Iris pigment epithelial cell (primary cell): ENCODE measurements at regions not wholly inside any gene's neighbourhood (a gene's known extent, or its start where the extent isn't known, plus 50 kb on each side); places are given as distances from the start of the nearest gene placed in this dataset.

ENCODE experiments used
- DNase-seq: peaks from one replicate; pipeline ENCODE4 v3.0.0-alpha.2; 2011; ENCODE audit warnings: low read depth

DNA sequence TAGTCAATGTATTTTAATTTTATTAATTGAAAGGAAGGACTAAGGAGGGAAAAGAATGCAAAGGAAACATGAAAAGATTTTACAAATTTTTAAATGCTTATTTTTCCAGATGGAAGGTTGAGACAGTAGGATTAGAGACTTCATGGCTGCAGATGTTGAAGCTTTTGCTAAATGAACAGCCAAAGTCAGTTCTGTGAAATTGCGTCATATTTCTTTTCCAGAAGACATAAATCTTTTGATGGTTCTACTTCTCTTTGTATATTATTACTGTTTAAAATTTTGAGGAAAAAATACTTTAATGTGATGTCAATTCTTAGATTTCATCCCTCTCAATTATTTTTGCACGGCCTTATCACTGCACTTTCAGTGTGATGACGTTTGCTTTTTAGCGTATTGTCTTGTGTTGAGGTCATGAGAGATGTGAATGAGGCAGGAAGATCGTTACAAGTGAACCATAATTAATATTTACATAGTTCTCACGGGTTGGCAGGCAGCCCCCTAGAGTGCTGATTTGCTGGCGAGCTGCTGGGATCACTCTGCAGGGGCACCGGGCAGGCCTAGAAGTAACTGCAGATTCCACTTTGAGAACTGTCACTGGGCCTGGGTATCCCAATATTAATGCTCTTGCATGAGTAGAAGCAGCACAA lies 158.1 kb downstream of the TBXT start:
- DNase-seq: no peak

DNA sequence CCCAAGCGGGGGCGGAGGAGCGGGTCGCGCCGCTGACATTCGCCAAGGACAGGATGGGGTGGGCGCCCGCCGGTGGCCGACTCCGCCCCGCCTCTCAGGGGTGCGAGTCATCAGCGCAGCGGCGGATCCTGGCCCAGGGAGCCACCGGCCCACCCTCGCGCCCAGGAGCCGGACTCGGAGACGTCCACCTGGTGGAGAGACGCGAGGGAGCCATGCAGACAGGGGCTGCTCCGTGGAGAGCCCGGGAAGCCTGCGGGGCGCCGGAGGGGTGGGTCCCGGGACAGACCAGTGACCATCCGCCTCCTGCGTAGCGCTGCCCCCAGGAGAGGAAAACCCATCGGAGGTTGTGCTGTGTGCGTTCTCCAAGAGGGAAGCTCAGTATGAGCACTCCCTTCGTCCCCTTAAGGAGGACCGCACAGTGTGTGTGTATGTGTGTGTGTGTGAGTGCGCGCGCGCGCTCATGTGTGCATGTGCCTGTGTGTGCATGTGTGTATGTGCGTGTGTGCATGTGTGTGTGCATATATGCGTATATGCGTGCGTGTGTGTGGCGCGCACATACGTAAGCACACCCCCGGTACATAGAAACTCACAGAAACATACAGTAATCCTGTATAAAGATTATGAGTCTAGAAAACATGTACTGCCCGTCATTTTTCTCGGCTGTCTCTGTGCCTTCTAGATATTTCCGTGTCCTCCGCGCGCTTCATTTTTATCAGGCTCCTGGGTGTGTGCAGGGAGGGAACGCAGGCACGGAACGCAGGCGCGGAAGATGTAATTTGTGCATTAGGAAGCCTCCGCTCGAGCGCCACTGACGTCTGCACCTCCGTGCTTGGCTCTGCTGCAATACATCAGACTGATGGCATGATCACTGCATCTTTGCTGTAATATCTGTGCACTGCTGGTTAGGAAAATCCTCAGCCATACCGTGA lies 158.9 kb downstream of the TBXT start:
- peak; percentile 69 for DNase-seq

DNA sequence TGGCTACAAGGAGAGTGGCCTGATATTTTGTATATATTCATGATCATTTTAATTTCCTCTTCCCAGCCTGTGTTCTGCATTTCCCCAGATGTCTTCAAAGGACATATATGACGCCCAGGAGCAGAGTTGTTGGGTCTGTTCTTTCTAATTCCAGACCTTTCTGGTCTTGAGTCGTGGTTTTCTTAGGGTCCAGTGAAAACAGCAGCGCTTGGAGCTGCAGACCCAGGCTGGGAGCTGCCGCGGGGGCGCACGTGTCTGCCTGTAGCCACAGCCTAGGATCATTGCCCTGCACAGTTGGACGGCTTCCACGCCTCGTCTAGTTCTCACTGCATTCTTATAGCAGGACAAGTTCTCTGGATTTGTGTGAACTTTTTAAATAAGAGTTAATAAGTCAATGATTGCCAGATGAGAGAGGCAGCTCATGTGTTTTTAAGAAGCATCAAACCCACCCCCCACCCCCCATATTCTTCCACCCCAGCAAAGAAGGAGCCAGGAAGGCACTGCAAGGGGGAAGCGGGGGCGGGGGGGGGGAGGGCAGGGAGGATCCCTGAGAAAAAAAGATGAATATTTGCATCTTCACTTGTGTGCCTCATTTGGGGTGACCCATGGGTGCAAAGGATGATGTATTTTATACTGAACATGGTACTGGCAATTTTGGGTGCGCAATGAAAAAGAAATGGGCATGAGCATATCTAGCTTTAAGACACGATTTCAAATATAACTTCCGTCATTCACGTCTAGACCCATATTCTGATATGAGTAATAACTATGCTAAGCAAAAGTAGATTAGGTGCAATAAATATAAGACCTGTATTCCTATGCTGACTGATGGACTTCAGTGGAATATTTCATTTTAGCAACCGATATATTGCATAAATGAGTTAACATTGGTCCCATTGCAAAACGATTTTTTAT lies 160.0 kb downstream of the TBXT start:
- DNase-seq: peak; percentile 63

DNA sequence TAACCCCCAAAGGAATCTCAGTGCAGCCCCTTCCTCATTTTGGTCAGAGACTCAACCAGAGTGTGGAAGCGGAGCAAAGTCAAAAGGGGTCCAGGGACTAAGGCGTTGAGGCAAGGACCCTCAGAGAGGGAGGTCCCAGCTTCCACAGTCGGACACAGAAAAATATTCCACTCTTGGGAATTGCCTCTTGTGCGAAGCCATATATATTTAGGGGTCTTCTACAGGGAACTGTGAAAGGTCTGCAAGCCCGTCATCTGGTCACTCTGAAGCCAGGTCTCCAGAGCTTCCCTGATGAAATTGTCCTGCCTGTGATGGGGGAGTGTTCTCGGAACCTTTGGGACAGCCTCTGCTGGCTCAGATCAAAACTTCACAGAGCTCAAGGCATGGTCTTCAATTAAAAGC lies 160.8 kb downstream of the TBXT start:
- no peak for DNase-seq

DNA sequence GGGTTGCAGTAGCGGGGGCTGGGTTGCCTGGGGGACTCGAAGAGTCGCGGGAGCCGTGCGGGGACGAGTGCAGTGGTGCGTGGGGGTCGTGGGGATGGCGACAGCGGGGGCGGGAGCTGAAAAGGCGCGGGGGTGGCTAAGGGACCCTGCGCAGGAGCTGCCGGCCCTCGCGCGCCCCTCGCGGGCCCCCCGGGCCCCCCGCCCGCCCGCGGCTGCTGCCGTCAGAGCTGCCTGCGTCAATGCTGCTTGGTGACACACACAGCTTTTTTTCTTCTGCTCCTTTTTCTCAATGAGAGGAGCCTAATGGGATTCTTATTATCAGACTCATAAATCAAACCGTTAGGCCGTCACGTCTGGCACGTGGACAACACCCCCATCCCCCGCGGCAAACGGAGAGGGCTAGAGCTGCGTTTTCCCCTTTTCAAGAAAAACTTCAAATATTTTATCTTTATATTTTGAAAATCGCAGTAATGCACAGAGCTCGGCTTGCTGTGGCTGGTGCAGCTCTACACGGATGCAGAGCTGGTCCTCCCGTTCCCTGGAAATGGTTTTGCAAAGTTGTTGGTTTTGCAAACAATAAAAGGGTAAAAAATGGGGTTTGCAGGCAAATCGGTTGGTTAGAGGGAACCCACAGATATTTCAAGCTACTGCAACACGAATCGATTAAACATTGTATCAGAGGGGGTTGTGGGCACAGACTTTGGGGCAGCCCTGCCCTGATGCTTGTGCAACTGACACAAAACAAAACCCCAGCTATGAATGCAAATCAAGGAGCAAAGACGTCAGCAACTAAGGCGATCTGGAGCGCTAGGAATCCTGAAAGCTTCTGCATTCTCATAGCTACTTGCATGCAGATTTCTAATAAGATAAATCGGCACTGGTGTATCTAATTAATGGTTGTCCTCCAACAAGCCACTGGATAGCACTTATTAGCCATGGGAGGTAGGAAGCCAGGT lies 161.4 kb downstream of the TBXT start:
- DNase-seq: peak; percentile 71

DNA sequence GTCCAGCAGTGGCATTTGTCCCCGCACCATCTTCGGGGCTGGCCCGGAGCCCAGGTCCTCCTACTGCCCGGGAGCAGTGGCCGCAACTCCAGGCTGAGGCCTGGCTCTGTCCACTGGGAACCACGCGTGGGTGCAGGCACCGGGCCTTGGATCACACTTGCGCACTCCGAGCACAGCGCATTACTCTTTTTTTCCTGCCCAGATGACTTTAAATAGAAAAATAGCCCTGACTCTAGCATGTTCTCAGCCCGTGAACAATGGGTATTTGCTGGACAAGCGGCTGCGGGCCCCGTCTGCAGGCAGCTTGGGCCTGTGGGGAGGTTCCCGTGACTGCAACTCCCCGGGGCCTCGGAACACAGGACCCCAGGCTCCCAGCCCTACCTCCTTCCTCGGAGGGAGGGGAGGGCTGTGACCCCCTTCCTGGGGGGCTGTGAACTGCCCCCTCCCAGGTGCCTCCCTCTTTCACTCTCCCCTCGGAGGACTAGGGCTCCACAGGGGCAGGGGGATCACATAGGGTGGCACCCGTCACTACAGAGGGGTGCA lies 162.2 kb downstream of the TBXT start:
- peak; percentile 49 for DNase-seq

DNA sequence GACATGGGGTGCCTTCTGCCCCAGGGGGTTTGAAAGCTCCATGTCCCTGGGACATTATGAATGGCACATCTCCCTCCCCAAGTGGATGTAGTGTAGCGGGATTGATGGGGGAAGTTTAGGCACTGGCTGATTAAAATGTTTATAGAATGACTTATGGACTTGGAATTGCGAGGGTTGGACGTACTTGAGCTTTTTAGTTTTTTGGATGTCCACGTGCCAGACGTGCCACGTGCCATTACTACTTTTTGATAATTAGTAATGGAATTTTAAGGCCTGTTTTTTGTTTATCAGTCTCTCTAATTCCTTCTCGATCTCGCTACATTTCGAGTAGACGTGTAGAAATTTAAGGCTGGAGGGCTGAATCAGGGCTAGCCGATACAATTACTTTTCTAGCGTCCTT lies 162.8 kb downstream of the TBXT start:
- DNase-seq: no peak

DNA sequence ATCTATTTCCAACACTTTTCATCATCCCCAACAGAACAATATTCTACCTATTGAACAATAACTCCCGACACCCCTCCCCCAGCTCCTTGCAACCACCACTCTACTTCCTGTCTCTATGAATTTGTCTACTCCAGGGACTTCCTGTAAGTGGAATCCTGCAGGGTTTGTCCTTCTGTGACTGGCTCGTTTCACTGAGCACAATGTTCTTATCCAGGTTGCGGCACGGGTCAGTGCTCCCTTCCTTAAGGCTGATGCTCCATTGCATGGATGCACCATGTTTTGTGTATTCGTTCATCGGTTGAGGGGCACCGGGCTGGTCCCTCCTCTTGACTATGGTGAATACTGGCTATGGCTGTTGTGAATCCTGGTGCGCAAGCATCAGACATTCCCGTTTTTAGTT lies 163.2 kb downstream of the TBXT start:
- no peak for DNase-seq

DNA sequence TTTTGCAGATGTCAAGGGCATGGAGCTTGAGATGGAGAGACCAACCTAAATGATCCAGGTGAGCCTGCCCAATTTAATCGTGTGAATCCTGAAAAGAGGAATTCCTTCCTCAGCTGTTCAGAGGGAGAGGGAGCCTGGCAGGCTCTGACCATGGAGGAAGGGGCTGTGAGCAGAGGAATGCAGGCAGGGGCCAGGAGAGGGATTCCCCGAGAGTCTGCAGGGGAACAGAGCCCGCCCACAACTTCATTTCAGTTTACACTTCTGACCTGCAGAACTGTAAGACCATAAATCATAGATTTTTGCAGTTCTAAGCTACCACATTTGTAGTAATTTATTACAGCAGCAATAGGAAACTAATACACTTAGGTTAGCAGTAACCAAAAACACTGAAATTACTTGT lies 164.1 kb downstream of the TBXT start:
- DNase-seq: peak; percentile 18

DNA sequence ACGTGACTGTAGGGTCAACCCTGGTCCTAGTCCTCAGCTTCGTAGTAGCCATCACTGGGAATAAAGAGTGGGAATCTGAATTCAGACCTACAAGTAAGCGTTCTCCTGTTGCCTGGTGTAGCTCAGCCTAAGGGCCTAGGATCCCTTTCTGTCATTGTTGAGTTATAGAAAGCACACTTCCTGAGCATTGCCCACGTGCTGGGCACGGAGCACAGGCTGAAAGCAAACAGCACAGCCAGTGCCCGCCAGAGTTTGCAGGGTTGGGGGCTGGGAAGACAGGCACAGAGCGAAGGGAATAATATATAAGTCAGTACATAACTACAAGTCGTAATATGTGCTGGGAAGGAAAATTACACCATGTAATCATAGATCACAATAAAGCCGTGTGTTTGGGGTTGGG lies 166.3 kb downstream of the TBXT start:
- DNase-seq: no peak

DNA sequence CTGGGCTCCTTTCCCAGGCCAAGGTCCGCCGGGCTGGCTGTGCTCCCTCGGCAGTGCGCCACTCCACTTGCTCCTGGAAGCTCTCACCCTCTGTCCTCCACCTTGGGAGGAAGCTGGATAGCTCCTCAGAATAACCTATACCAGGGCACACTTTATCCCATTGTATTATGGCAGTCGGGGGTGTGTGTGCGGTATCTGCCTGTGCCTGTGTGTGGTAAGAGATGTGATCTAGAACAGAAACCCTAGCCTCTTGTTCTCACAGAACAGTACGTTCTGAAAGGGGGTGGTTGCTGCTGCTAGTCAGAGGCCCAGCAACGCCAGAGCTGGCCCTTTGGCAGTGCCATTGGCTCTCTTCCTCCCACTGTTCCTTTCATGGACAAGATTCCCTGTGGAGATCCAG lies 168.4 kb downstream of the TBXT start:
- DNase-seq: no peak

DNA sequence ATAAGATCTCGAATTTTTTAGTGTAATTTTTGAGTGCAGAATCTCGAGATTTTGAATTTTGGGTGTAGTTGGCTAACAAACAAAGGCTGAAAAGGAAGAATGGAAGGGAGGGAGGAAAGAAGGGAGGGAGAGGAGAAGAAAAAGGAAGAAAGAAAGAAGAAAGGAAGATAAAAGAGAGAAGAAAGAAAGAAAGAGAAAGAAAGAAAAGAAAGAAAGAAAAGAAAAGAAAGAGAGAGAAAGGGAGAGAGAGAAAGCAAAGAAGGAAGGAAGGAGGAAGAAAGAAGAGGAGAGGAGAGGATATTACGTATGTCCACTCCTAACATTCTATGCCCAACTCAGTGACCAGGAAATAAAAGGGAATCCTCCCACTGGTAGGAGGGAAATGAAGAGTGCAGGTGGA lies 169.6 kb downstream of the TBXT start:
- DNase-seq: no peak

DNA sequence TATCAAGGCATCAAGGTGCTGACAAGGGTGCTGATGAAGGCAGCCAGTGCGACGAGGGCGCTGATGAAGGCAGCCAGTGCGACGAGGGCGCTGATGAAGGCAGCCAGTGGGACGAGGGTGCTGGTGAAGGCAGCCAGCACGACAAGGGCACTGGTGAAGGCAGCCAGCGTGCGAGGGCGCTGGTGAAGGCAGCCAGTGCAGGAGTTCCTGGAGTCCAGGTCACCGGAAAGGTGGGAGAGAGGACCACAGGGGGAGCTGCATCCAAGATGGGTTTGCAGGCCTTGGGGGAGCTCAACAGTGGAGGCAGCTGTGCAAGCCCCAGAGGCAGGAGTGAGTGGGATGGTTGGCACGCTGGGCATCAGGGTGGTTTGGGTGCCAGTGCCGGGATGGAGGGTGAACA lies 176.3 kb downstream of the TBXT start:
- no peak for DNase-seq

DNA sequence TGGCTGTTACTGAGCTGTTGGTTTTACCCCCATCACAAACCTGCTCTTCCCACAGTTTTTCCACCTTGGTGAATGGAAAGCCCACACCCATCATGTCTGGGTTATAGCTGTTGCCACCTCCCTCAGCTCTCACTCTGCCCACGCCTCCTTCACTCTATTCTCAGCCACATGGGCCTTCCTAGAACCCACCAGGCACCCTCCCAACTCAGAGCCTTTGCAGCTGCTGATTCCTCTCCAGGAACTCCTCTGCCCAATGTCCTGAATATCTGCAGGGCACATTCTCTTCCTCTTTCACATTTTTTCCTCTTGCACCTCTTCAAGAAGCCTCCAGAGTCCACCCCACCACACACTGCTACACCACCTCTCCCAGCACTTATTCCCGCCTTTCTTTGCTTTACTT lies 177.4 kb downstream of the TBXT start:
- DNase-seq: no peak

DNA sequence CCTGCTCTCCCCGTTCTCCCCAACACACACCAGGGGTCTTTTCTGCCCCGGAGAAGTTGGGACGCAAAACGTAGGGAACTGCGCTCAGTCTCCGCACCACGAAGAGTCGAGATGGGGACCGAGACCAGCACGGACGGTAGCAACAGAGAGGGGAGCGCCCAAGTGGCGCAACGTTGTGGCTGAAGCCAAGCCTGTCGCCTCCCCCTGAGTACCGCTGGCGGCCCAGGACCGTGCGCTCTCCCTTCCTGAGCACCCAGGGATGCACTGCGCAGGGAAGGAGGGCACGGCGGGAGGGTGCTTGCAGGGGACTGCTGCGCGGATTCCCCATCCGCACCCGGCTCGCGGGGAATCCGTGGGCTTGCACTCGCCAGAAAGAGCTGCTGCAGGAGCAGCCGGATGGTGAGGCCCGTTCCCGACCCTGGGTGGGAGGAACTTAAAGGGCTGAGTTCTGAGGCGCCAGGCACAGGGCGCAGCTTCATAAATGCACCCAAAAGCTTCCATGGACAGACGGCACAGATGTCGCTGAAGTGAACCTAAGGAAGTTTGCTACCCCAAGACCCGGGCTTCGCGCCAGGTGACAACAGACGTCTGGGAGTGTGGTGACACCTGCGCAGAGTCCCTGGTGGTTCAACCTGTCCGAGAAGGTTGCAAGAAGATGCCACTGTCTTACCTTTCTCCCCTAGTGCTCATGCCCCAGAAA lies 178.7 kb downstream of the TBXT start:
- DNase-seq: no peak

DNA sequence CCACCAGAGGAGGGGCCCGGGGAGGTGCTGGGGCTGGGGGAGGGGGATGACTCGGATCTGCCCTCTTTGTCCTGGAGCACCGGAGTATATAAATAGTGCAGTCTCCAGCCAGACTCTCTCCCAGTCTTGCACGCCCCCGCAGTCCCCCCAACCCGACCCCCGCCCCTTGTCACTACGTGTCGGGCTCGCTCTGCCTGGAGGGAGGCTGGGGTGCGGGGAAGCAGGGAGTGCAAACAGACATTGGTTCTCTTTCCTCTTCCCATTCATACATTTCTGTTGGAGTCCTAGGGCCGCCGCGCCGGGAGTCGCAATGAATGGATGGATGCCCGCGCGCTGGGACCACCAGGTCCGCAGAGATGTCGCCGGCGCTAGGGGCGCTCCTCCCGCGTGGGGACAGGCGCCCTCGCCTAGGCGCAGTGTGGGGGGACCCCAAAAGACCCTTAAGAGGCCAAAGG lies 179.3 kb downstream of the TBXT start:
- no peak for DNase-seq

DNA sequence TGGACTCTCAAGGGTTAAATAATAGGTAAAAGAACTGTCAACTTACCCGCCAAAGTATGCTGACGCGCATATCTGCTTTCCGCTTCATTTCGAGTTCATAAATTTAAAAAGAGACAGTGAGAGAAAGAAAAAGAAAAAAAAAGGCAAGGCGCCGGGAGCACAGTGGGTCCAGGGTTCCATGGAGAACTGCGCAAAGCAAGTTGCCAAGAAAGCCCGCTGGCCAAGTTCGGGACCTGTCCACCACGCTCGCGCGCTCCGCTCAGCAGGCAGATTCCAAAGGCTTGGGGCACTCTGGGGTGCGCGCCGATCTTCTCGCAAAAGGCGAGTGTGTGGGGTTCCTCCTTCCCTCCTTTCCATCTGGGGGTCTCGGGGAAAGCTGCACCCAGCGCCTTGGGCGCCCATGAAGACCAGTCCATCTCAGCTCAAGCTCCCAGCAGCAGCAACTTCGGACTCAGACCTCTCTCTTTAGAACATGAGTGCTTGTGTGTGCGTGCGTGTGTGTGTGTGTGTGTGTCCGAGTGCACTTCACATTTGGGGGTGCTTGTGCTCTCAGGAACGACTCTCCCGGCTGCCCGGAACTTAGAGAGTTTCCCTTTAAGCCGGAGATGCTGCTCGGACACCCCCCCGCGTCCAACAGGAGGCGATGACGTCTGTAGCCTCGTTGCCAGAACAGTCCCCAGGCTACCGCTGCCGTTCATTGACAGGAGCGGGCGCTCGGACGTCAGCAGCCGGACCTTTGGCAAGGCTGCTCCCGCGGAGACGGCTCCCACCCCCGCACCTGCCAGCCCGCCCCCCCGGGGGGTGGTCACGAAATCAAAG lies 180.0 kb downstream of the TBXT start:
- peak; percentile 82 for DNase-seq

DNA sequence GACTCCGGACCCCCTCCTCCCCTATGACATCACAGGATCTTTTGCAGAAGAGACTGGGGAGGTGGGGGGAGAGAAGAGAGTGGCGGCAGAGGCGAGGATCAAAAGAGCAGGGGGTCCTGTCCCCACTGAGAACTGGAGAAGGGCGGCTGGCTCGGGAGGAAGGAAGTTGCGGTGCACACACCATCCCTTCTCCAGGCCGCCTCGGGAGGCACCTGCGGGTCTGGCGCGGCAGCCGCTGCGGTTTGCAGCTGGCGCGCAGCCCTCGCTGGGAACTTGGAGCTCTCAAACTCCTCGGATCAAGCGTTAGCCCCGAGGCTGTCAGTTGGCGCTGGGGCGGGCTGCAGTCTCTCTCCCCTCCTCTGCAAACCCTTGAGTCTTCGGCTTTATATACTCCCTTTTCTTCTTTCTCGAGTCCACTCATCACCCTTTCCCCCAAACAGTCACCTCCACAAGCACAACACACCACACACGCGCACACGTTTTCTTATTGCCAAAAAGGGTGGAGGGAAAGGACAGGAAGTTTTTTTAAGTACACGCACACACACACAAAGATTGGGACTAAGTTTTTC lies 180.7 kb downstream of the TBXT start:
- peak; percentile 28 for DNase-seq

DNA sequence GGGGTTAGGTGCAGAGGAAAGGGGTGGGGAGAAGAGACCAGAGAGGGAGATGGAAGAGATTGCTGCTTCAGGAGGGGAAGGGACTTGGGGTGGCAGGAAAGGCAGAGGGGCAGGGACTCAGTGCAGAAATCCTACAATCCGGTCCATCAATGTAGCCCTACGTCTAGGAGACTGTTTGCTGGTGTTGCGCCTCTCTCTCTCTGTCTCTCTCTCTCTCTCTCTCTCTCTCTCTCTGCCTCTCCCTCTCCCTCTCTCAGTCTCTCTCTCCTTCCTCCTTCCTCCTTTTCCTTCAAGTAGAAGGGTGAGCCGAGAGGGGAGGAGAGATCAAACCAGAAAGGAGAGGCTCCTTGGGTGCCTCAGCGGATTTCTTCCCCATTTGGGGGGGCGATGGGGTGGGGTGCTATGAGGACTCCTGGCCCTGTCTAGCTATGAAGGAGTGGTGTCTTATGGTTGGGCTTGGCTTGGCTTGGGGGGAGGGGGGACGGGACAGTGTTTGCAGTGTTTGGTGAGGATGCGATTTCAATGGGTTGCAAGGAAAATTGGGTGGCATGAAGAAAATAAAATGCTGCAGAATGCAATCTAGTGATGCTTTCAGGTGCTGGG lies 181.2 kb downstream of the TBXT start:
- DNase-seq: no peak
